ENCODE measurements at regions not wholly inside any gene's neighbourhood (a gene's known extent, or its start where the extent isn't known, plus 50 kb on each side); places are given as distances from the start of the nearest gene placed in this dataset.
"Not testable (repeated sequence)": the region's sequence is repeated elsewhere in the genome, so short reads cannot be mapped to it uniquely, and the experiment has no call there.

DNA sequence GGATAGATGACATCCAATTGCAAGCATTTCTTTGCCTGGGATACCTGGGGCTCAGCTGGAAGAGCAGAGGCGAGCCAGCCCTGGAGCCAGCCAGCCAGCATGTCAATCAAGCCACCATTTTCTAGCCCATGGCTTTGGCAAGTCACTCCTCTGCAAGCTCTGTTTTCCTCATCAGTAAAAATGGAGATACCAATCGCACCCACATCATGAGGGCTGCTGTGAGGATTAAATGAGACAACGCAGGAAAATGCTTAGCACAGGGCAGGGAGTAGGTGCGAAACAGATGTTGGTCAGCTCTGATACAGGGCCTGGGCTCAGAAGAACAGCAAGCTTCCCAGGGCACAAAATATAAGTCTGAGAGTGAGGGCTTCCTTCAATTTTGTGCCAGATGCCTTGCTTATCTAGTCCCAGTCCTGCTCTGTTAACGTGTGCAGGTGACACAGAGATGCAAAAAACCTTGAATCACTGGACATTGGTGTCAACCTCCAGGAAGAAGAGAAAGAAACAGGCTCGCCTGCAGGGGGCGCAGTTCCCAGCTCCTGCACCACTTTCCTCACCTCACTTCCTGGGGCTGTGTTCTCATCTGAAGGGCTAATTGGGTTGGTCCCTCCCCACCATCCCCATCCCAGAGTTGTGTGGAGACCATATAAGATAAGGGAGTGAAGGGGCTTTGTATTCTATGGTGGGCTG lies 72.8 kb upstream of the CACUL1 start:
- in situ Hi-C loops (cut with HindIII; ENCODE audit: low pct_unique_long_range_greater_than_20kb, low sequenced_read_pairs) = no loop called here
- DNase-seq (ENCODE audit: low read depth) = no peak

DNA sequence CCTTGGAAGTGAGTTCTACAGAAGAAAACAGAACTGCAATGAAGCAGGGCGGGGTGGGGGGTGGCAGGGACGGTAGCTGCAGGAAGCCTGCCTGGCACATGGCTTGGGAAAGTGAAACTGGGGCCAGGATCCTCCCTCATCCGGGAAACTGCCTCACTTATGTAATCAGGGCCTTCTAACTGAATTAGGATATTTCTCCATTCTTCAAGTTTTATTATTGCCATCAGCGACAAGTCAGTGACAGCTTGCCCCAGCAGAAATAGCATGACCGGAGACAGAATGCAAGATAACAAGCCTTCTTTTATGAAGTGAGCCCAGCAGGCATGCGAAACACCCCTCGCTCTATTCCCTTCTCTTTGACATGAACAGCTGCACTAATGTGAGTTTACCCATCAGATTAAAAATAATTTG lies 77.5 kb upstream of the CACUL1 start:
- in situ Hi-C loops (cut with HindIII; ENCODE audit: low pct_unique_long_range_greater_than_20kb, low sequenced_read_pairs) = no loop called here

DNA sequence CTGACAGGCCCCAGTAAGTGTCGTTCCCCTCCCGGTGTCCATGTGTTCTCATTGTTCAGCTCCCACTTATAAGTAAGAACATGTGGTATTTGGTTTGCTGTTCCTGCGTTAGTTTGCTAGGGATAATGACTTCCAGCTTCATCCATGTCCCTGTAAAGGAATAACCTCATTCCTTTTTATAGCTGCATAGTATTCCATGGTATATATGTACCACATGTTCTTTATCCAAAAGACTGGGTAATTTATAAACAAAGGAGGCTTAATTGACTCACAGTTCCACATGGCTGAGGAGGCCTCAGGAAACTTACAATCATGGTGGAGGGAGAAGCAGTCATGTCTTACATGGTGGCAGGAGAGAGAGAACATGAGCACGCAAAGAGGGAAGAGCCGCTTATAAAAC lies 79.6 kb upstream of the CACUL1 start:
- DNase-seq (ENCODE audit: low read depth); in situ Hi-C loops (cut with HindIII; ENCODE audit: low pct_unique_long_range_greater_than_20kb, low sequenced_read_pairs): not testable (repeated sequence)

More for the DNA sequence above, 77.5 kb upstream of the CACUL1 start:
- no peak for DNase-seq (ENCODE audit: low read depth)

DNA sequence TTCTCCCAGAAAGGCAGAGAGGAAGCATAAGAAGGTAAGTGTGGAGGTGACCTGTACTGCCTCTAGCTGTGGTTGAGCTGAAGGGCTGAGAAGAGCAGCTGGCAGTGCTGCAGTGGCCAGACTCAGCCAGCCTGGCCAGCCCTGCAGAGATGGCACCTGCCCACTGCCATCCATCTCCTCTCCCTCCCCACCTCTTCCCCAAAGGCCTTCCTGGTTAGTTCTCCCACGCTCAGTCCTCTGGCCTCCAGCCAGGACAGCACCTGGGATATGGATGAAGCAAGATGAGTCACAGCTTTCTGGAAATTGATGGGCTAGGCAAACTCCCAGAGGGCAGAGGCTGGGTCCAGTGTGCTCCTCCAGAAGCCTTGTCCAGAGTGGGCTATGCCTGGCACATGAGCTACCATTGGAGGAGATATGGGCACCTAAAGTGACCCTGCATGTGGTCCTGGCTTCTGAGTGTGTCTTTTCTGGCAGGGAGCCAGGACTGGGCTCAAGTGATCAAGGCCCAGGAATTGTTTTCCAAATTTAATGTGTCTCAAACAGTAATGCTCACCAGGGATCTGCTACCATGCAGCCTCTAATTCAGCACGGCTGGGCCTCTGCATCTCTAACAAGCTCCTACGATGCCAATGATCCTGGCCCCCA lies 81.0 kb upstream of the CACUL1 start:
- in situ Hi-C loops (cut with HindIII; ENCODE audit: low pct_unique_long_range_greater_than_20kb, low sequenced_read_pairs) = no loop called here

DNA sequence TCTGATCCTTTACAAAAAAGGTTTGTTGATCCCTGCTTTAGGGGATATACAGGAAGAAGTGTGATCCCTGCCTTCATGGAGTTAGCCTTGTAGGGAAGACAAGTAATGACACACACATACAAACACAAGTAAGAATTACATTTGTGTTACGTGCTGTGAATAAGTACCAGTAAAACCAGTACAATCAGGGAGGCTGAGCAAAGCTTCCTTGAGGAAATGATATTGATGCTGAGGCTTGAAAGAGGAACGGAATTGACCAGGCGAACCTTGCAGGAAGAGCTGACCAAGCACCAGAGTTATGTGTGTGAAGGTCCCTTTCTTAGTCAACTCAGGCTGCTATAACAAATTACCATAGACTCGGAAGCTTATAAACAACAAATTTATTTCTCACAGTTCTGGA lies 83.6 kb upstream of the CACUL1 start:
- no peak for DNase-seq (ENCODE audit: low read depth)
- in situ Hi-C loops (cut with HindIII; ENCODE audit: low pct_unique_long_range_greater_than_20kb, low sequenced_read_pairs) = no loop called here

More for the DNA sequence above, 81.0 kb upstream of the CACUL1 start:
- DNase-seq (ENCODE audit: low read depth) = peak; percentile 74

DNA sequence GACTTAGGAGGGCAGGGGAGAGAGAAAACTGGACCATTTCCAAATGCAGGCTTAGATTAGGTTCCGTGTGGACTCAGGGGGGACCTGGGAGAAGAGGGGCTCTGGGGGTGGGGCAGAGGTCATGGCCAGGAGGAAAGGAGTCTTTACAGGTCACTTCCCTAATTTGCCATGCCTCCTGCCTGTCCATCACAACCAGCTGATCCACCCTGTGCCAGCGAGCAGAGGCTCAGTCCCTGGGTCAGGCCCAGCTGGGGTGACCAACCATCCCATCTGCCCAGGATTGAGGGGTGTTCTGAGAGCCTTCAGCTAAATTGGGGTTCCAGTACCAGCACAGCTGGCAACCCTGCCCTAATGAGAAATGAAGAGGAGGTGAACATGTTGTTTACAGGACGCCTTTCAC lies 84.6 kb upstream of the CACUL1 start:
- in situ Hi-C loops (cut with HindIII; ENCODE audit: low pct_unique_long_range_greater_than_20kb, low sequenced_read_pairs) = no loop called here
- DNase-seq (ENCODE audit: low read depth) = no peak

DNA sequence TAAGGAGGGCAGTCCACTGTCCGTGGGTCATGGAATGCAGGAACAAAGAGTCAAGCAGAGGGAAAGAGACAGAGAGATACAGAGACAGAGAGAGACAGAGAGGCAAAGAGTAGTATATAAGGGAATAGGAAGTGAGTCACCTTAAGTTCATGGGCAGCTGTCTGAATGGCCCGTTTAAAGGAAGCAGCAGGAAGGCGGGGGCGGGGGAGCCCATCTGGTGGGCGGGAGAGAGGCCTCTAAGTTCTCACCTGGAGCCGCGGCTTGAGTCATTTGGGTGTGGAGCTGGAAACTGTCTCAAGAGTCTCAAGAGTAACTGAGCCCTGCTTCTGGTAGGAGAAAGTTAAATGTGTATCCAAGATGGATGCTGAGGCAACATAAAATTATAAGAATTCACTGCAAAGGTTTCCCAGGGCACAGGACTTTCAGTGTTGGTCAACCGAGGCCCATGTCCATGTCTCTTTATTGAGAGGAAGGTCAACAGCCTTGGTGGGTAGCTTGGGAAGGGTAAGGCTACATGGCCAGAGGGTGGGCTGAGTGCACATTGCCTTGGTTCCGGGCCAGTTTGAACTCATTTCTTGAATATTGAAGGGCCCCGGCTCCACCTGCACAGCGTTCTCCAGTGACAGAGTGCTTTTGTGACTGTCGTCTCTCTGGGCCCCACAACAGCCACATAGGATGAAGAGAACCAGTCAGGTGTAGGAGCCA lies 85.5 kb upstream of the CACUL1 start:
- in situ Hi-C loops (cut with HindIII; ENCODE audit: low pct_unique_long_range_greater_than_20kb, low sequenced_read_pairs) = no loop called here
- no peak for DNase-seq (ENCODE audit: low read depth)

DNA sequence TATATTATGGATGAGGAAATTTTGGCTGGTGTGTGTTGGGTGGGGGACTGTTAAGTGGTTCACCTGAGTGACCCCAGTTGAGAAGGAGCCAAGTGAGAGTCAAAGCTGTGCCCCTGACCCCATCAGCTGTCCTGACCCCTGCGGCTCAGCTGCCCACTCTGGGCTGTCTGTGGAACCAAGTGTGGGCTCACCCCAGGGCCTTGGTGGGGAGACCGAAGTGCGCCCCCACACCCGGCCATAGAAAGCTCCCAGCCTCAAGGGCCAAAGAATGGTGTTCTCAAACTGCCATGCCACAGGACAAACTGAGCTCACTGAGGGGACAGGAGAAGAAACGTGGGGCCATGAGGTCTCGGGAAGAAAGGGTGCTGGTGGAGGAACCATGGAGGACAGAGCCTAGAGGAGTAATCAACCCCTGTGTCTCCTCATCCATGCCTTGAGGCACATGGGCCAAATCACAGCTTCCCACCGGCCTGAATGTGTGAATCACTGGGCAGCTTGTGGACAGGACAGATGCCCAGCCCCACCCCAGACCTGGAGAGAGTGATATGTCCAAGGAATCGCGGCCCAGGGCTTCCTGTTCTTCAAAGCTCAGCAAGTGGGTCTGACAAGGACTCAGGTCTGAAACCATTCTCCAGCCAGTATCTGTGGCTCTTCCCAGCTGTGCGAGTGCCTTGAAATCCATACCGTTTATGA lies 86.2 kb upstream of the CACUL1 start:
- no peak for DNase-seq (ENCODE audit: low read depth)
- in situ Hi-C loops (cut with HindIII; ENCODE audit: low pct_unique_long_range_greater_than_20kb, low sequenced_read_pairs) = no loop called here

DNA sequence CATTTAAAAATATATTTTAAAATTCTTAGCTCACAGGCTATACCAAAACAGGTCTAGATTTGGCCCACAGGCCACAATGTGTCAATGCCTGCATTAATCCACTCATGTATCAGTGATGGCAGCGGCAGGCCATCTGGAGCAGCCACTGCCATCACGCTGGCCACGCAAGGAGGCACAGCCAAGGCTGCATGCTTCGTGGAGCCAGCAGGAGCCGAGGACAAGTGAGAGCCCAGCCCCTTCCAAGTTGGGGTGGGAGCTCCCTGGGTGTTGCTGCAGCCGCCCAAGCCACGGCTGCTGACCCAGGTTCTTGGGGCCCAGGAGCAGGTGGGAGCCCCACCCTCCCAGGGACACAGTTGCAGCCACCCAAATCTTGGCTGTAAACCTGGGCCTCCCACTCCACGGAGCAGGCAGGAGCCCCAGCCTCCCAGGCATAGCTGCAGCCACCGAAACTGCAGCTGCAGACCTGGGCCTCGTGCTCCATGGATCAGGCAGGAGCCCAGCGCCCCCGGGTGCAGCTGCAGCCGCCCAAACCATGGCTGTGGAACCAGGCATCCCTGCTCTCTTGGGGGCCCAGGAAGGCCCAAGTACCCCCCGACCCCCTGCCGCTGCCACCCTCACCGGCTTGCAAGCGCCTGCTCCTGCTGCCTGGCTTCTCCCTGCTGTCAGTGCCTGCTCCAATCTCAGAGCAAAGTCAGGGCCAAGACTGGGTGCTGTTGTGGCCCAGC lies 87.3 kb upstream of the CACUL1 start:
- in situ Hi-C loops (cut with HindIII; ENCODE audit: low pct_unique_long_range_greater_than_20kb, low sequenced_read_pairs) = no loop called here
- no peak for DNase-seq (ENCODE audit: low read depth)

DNA sequence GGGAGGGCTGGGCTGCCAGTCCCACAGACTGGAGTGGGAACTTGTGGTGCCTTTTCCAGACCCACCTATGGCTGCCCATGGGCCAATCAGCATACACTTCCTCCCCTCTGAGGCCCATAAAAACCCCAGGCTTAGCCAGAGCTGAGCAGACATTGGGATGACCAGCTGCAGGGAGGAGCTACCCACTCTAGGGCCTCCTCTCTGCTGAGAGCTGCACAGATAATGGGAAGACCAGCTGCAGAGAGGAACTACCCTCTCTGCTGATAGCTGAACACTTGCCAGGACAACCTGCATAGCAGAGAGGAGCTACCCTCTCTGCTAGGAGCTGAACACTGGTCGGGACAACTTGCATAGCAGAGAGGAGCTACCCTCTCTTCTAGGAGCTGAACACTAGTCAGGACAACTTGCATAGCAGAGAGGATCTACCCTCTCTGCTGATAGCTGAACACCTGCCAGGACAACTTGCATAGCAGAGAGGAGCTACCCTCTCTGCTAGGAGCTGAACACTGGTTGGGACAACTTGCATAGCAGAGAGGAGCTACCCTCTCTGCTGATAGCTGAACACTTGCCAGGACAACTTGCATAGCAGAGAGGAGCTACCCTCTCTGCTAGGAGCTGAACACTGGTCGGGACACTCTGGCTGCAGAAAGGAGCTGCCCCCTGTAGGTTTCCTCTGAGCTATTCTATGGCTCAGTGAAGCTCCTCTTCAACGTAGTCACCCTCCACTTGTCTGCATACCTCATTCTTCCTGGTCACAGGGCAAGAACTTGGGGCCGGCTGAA lies 88.3 kb upstream of the CACUL1 start:
- in situ Hi-C loops (cut with HindIII; ENCODE audit: low pct_unique_long_range_greater_than_20kb, low sequenced_read_pairs) = no loop called here
- DNase-seq (ENCODE audit: low read depth) = no peak

DNA sequence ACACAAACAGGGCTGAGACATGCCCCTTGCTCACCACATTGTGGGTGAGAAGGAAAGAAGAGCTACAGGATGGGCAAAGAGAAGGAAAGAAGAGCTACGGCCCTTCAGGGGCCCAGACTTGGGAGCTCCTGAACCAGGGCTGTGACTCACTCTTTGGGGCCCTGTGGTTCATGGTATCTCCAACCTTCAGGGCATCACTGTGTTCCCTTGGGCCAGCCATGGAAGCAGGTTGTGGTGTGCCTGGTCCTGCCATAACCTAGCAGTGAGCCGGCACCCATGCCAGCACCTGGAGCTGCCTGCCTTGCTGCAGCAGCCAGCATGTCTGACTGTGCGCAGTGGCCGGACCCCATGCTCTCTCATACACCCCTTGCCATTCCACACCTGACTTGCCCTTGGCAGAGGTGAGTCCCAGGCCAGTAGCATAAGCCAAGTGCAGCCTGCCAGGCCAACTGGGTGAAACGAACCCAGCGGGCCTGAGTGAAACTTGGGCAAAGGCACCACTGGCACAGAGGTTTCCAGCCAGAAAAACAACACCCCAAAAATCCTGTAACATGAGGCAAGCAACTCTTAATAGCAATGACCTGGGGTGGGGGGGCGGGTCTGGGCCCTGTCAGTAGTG lies 89.0 kb upstream of the CACUL1 start:
- in situ Hi-C loops (cut with HindIII; ENCODE audit: low pct_unique_long_range_greater_than_20kb, low sequenced_read_pairs) = no loop called here
- no peak for DNase-seq (ENCODE audit: low read depth)

DNA sequence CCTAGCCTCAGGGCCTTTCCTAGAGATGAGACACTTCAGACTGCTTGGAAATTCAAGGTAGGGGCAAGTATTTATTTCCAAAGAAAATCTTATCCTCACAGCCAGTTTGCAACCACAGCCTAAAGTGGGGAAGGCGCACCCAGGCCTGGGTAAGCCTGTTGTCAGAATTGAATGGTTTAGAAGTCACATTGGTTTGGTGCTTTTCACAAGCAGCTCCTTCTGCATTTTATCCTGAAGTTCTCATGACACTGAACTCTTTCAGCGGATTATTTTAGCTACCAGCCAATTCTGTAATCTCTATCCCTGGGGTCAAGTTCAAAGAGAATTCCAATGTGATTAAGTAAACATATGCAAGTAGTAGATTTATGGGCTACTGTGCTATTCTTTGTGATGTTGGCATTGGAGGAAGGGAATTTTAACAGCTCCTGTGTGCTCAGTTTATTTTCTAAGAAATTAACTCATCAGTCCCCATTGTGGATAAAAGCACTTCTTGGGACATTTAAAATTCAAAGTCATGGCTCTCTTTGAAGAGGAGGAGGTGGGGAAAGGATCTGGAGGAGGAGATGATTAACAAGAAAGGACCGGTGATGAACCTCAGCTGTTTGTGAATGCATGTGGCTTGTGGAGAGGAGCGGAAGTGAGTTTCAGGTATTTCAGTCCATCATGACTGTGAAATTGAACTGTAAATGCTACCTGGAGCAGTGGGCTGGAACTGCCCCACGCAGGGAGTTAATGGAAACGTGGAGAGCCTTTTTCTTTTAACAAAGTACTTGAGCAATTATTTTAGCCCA lies 90.2 kb upstream of the CACUL1 start:
- peak; percentile 83 for DNase-seq (ENCODE audit: low read depth)
- in situ Hi-C loops (cut with HindIII; ENCODE audit: low pct_unique_long_range_greater_than_20kb, low sequenced_read_pairs) = no loop called here

DNA sequence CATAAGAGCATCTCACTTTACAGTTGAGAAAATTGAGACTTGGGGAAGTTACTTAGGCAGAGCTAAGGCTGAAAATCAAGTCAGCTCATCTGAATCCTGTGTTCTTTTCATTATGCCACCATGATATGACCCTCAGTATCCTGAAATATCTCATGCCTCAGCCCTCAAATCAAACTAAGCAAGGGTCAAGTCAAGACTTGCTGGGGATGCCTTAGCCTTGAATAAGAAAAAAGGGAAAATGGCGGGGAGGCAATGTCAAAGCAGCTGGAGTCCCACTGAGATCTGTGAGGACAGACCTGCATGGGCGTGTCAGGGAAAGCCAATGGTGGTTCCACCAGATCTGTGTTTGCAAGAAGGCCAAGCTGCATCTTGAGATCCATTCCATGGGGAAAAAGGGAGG lies 91.0 kb upstream of the CACUL1 start:
- in situ Hi-C loops (cut with HindIII; ENCODE audit: low pct_unique_long_range_greater_than_20kb, low sequenced_read_pairs) = no loop called here
- no peak for DNase-seq (ENCODE audit: low read depth)

DNA sequence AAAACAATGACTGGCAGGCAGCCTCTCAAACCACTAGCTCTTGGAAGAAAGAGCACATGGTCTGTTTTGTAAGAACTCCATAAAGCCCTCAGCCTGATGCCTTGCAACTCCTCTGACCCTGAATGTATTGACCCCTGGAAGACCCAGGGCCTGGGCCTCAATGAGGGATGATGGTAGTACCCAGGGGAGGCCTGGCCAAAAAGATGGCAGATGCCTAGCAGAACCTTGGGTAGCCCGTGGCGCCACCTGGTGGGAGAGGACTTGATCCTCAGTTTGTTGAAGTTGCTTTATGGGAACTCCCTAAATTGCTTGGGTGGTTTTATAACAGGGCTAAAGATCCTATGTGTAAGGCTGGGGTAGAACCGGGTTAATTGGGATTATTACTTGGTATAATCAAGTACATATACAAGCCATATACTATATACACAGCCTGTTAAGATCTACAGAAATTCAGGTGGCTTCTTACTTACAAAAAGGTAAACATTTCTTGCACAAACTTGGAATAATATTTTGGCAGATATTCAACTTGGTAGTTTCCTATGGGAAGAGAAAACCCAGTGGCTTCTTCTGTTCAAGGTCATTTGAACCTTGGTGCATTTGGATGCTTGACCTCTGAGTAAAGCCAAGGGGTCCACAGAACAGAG lies 95.8 kb upstream of the CACUL1 start:
- peak; percentile 40 for DNase-seq (ENCODE audit: low read depth)
- in situ Hi-C loops (cut with HindIII; ENCODE audit: low pct_unique_long_range_greater_than_20kb, low sequenced_read_pairs) = no loop called here

DNA sequence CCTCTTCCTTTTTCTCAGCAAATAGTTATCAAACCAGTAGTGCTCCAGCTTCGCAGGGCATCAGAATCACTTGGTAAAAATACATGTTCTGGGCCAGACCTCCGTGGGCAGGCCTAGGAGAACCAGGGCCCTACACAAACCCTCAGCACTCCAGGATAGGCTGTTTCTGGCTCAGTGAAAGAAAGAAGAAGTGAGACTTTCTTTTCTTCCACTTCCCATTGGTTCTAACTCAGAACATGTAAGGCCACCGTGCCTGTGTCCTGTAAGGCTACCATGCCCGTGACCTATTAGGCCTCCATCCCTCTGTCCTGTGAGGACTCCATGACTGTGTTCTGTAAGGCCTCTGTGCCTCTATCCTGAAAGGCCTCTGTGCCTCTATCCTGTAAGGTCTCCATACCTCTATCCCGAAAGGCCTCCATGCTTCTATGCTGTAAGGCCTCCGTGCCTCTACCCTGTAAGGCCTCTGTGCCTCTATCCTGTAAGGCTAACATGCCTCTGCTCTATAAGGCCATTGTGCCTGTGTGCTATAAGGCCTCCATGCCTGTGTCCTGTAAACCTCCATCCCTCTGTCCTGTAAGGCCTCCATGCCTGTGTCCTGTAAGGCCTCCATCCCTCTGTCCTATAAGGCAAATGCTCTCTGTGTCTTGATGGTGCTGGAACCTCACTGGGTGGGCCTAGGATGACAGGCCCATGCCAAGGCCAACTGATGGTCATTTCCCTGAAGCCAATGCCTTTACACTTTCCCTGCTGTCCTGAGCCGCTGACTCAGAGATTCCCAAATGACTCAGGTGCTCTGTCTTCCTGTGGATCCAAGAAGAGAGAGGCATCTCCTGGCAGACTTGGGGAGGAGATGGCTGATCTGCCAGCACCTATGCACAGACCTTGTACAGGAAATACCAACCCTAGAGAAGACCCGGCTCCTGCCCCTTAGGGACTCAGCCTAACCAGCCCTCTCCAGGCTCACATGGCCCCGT lies 96.6 kb upstream of the CACUL1 start:
- in situ Hi-C loops (cut with HindIII; ENCODE audit: low pct_unique_long_range_greater_than_20kb, low sequenced_read_pairs) = no loop called here
- no peak for DNase-seq (ENCODE audit: low read depth)

All from Caki2 (cell line).